Right lobe of liver (tissue), 4 donors: ENCODE measurements at regions not wholly inside any gene's neighbourhood (a gene's known extent, or its start where the extent isn't known, plus 50 kb on each side); places are given as distances from the start of the nearest gene placed in this dataset.

ENCODE experiments used
- POLR2A ChIP-seq: fragments of 450-650 bp; IDR thresholded peaks from one replicate; pipeline ENCODE4 v1.6.1; 2017; ENCODE audit warnings: antibody characterized with exemption, mild to moderate bottlenecking
- TF ChIP-seq, protein P1 (sequence below), 4 donors: fragments of 200-600 bp in 3 of 4; fragments of 450-650 bp in 1 of 4; IDR thresholded peaks; one replicate each; pipeline versions ENCODE4 v1.5.1 to v1.8.0; 2016 to 2022; ENCODE audit warnings: antibody characterized with exemption in 4 of 4, mild to moderate bottlenecking in 2 of 4
- donor health status: DM: no; HTN: no; CAD: no.
- donor health status: DM: no; HTN: no; CAD: no.
- donor health status: DM: no; HTN: yes; CAD: no.

DNA sequence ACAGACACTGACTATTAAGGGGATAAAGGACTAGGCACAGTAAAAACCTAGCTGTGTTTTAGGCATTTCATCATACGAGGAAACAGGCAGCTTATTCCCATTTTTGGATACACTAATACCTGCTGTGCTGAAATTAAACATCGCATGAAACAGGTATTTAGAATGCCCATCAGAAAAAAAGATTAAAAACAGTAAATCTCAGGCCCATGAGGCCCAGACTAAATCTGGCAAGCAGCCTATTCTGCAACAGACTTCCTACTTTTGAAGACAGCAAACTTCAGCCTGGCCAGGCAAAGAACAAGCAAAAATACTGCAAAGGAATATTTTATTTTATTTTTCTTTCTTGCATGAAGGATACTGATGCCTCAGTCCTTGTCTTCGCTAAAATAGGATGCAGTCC is 240.2 kb downstream of the LMO4 start:
- TF ChIP-seq, protein P1, sequence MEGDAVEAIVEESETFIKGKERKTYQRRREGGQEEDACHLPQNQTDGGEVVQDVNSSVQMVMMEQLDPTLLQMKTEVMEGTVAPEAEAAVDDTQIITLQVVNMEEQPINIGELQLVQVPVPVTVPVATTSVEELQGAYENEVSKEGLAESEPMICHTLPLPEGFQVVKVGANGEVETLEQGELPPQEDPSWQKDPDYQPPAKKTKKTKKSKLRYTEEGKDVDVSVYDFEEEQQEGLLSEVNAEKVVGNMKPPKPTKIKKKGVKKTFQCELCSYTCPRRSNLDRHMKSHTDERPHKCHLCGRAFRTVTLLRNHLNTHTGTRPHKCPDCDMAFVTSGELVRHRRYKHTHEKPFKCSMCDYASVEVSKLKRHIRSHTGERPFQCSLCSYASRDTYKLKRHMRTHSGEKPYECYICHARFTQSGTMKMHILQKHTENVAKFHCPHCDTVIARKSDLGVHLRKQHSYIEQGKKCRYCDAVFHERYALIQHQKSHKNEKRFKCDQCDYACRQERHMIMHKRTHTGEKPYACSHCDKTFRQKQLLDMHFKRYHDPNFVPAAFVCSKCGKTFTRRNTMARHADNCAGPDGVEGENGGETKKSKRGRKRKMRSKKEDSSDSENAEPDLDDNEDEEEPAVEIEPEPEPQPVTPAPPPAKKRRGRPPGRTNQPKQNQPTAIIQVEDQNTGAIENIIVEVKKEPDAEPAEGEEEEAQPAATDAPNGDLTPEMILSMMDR (IDR thresholded peaks at IDR 0.05), result no peak
- TF ChIP-seq POLR2A, result no peak
